GM12878 (cell line): ENCODE measurements at regions not wholly inside any gene's neighbourhood (a gene's known extent, or its start where the extent isn't known, plus 50 kb on each side); places are given as distances from the start of the nearest gene placed in this dataset.

Experiments
- ATAC-seq: fragments of 200-7000 bp; cut with Tn5 transposase; 3 replicates; pipeline ENCODE4 v1.9.1; 2020; ENCODE audit warnings: mild to moderate bottlenecking, moderate library complexity
- BruUV-seq: library from RNA; stranded (reverse); fragments of 400-500 nt; replicated peaks from 2 replicates; lab custom pipeline; 2021; lab: Mats Ljungman, UMichigan
- CTCF ChIA-PET: fragments of 300-600 bp; sonication (Branson Sonifier 250); formaldehyde crosslinking; extraction: SDS; loops from one replicate; lab custom pipeline; 2021; ENCODE audit warnings: inconsistent platforms; lab: Yijun Ruan, JAX
- POLR2A ChIA-PET: fragments of 350-600 bp; formaldehyde crosslinking; extraction: SDS; loops from one replicate; lab custom pipeline; 2021; ENCODE audit warnings: inconsistent platforms; lab: Charles Lee
- RAD21 ChIA-PET: fragments of 300-600 bp; sonication (Branson Sonifier 250); formaldehyde crosslinking; loops from one replicate; lab custom pipeline; 2023; ENCODE audit warnings: antibody characterized with exemption; ENCODE audit not compliant: unreplicated experiment; lab: Charles Lee
- SMC1A ChIA-PET: fragments of 300-600 bp; sonication (Branson Sonifier 250); formaldehyde crosslinking; loops from one replicate; lab custom pipeline; 2023; ENCODE audit not compliant: unreplicated experiment, uncharacterized antibody; lab: Charles Lee
- DNase-seq: peaks from one replicate; pipeline ENCODE4 v3.0.0-alpha.2; 2011; ENCODE audit warnings: low read depth, low spot score
- FAIRE-seq: peaks from 3 replicates; lab custom pipeline; 2011; peaks lifted over from hg19 to GRCh38; lab: Jason Lieb, UNC
- H2AFZ ChIP-seq: 2 replicates; pipeline ENCODE4 v1.6.0; 2011; ENCODE audit warnings: low read depth, low read length, control low read depth; ENCODE audit not compliant: control insufficient read depth
- H3K27ac ChIP-seq: 2 replicates; pipeline ENCODE4 v1.5.1; 2011; ENCODE audit warnings: control low read depth; ENCODE audit not compliant: control insufficient read depth, insufficient read depth
- H3K27me3 ChIP-seq, 2 experiments: replicated peaks in 1 of 2; 2 replicates each; pipeline versions ENCODE4 v1.6.0 to v1.6.1; 2011; ENCODE audit warnings: low read length in 1 of 2; ENCODE audit not compliant: control insufficient read depth in 2 of 2, insufficient read depth in 2 of 2
- H3K36me3 ChIP-seq, 2 experiments: 2 replicates each; pipeline ENCODE4 v1.5.1; 2011; ENCODE audit warnings: low read length in 1 of 2; ENCODE audit not compliant: control insufficient read depth in 2 of 2, insufficient read depth in 2 of 2
- H3K4me1 ChIP-seq: 2 replicates; pipeline ENCODE4 v1.6.1; 2011; ENCODE audit warnings: mild to moderate bottlenecking, low read length, moderate library complexity, mixed read lengths; ENCODE audit not compliant: control insufficient read depth, insufficient read depth
- H3K4me2 ChIP-seq: 2 replicates; pipeline ENCODE4 v1.6.0; 2011; ENCODE audit warnings: control low read depth; ENCODE audit not compliant: control insufficient read depth, insufficient read depth
- H3K4me3 ChIP-seq: fragments of 200-600 bp; sonication (generic); 2 replicates; pipeline ENCODE4 v1.5.1; 2016
- H3K79me2 ChIP-seq: 2 replicates; pipeline ENCODE4 v1.6.0; 2011; ENCODE audit warnings: low read length; ENCODE audit not compliant: control insufficient read depth, insufficient read depth
- H3K9ac ChIP-seq: 2 replicates; pipeline ENCODE4 v1.8.0; 2011; ENCODE audit warnings: low read length, control low read depth, mixed read lengths; ENCODE audit not compliant: control insufficient read depth, insufficient read depth
- H3K9me3 ChIP-seq: replicated peaks from 3 replicates; pipeline ENCODE4 v1.5.1; 2011; ENCODE audit warnings: mild to moderate bottlenecking, low read length; ENCODE audit not compliant: control insufficient read depth, insufficient read depth
- H4K20me1 ChIP-seq: 2 replicates; pipeline ENCODE4 v1.6.0; 2011; ENCODE audit not compliant: control insufficient read depth, insufficient read depth
- ATF2 ChIP-seq: IDR thresholded peaks from 2 replicates; pipeline ENCODE4 v1.6.1; 2012; ENCODE audit warnings: low read length, inconsistent platforms
- BMI1 ChIP-seq: fragments of 450-650 bp; IDR thresholded peaks from 2 replicates; pipeline ENCODE4 v1.6.1; 2016; ENCODE audit warnings: mild to moderate bottlenecking, moderate library complexity, borderline replicate concordance
- DPF2 ChIP-seq: fragments of 450-650 bp; IDR thresholded peaks from 2 replicates; pipeline ENCODE4 v1.6.1; 2017; ENCODE audit warnings: mild to moderate bottlenecking
- E2F4 ChIP-seq: IDR thresholded peaks from 2 replicates; pipeline ENCODE4 v1.6.1; 2012; ENCODE audit warnings: low read depth, low read length, improper control_type of control experiment
- EED ChIP-seq: sonication (generic); IDR thresholded peaks from 2 replicates; pipeline ENCODE4 v1.6.1; 2016; ENCODE audit warnings: antibody characterized with exemption, low read depth
- ESRRA ChIP-seq: IDR thresholded peaks from 2 replicates; pipeline ENCODE4 v1.6.1; 2012; ENCODE audit warnings: mild to moderate bottlenecking, low read length, improper control_type of control experiment
- IRF5 ChIP-seq: fragments of 450-650 bp; IDR thresholded peaks from 2 replicates; pipeline ENCODE4 v1.6.1; 2017; ENCODE audit warnings: borderline replicate concordance
- JUND ChIP-seq: IDR thresholded peaks from 2 replicates; pipeline ENCODE4 v1.6.1; 2012; ENCODE audit warnings: low read depth, mild to moderate bottlenecking, low read length, improper control_type of control experiment, moderate library complexity
- KAT2A ChIP-seq: conservative IDR thresholded peaks from 2 replicates; pipeline ENCODE4 v1.6.1; 2011; ENCODE audit warnings: low read depth, low read length; ENCODE audit not compliant: control insufficient read depth
- KDM1A ChIP-seq: fragments of 200-600 bp; sonication (generic); IDR thresholded peaks from 2 replicates; pipeline ENCODE4 v1.6.1; 2016; ENCODE audit warnings: borderline replicate concordance
- NFIC ChIP-seq: IDR thresholded peaks from 2 replicates; pipeline ENCODE4 v1.6.1; 2012; ENCODE audit warnings: low read depth, mild to moderate bottlenecking, inconsistent platforms, low read length, moderate library complexity
- RFX5 ChIP-seq: IDR thresholded peaks from 2 replicates; pipeline ENCODE4 v1.6.1; 2011; ENCODE audit warnings: low read depth, low read length, improper control_type of control experiment
- TCF7 ChIP-seq: IDR thresholded peaks from 2 replicates; pipeline ENCODE4 v1.6.1; 2014; ENCODE audit warnings: antibody characterized with exemption, borderline replicate concordance
- WRNIP1 ChIP-seq: IDR thresholded peaks from 2 replicates; pipeline ENCODE4 v1.6.1; 2011; ENCODE audit warnings: low read depth, low read length, improper control_type of control experiment, borderline replicate concordance
- ZBTB4 ChIP-seq: fragments of 450-650 bp; formaldehyde crosslinking; IDR thresholded peaks from 2 replicates; pipeline ENCODE4 v1.4.0; 2022; ENCODE audit warnings: mild to moderate bottlenecking, moderate library complexity
- WGBS: methylation state at CpG from one replicate; pipeline ENCODE4 v1.1.6; 2016; ENCODE audit warnings: low lambda C conversion rate; ENCODE audit not compliant: insufficient replicate concordance, insufficient coverage; ENCODE audit errors: missing lambda C conversion rate; 5-methylcytosine and 5-hydroxymethylcytosine counted together
- in situ Hi-C: fragments of 300-500 bp; cut with MboI; formaldehyde crosslinking; loops from 9 replicates; pipeline ENCODE4 v1.14.3; 2018; ENCODE audit warnings: mixed read lengths
- intact Hi-C: fragments of 100-400 bp; cut with micrococcal nuclease; formaldehyde crosslinking; loops from one replicate; pipeline ENCODE4 v1.14.2; 2022; ENCODE audit not compliant: unreplicated experiment

- whole genome bisulfite sequencing, result 23% methylated on average over 3 of the region's 3 CpGs
- BruUV-seq, result no TSS peak
- Histone ChIP-seq H2AFZ (no peak overlapping the region), H3K9me3 (no peaks in the 10 kb centered on the region), H3K9ac (no peak overlapping the region), H3K4me1 (no peaks in the 10 kb centered on the region), H4K20me1 (no peaks in the 10 kb centered on the region), H3K4me3 (no peak overlapping the region), H3K27ac (no peak overlapping the region), H3K36me3 (no peaks in the 10 kb centered on the region), H3K79me2 (no peaks in the 10 kb centered on the region), H3K4me2 (no peak overlapping the region), H3K27me3 (no peaks in the 10 kb centered on the region)
- no peak for TF ChIP-seq ESRRA
- no peak for TF ChIP-seq ZBTB4 (CRISPR knock-in tag)
- TF ChIP-seq JUND, result no peak
- no peak for TF ChIP-seq NFIC
- TF ChIP-seq RFX5, result no peak
- no peak for TF ChIP-seq EED
- no peak for TF ChIP-seq E2F4
- TF ChIP-seq IRF5, result no peak
- no peak for TF ChIP-seq TCF7
- no peak for TF ChIP-seq WRNIP1
- no peak for TF ChIP-seq ATF2
- TF ChIP-seq KDM1A, result no peak
- no peak for TF ChIP-seq BMI1
- TF ChIP-seq KAT2A, result no peak
- TF ChIP-seq DPF2, result no peak
- in situ Hi-C loops, result no loop called here
- ATAC-seq (no peak), DNase-seq (no peak), FAIRE-seq (no peak)
- ChIA-PET RAD21 (no interaction called here), POLR2A (no interaction called here), SMC1A (no interaction called here), CTCF (no interaction called here)
- intact Hi-C loops, result no loop called here
These were observed 65.2 kb downstream of the NR2F2 start for GRCh38 chr15:96395687-96396086.
